ENCODE measurements at regions not wholly inside any gene's neighbourhood (a gene's known extent, or its start where the extent isn't known, plus 50 kb on each side); places are given as distances from the start of the nearest gene placed in this dataset.

DNA sequence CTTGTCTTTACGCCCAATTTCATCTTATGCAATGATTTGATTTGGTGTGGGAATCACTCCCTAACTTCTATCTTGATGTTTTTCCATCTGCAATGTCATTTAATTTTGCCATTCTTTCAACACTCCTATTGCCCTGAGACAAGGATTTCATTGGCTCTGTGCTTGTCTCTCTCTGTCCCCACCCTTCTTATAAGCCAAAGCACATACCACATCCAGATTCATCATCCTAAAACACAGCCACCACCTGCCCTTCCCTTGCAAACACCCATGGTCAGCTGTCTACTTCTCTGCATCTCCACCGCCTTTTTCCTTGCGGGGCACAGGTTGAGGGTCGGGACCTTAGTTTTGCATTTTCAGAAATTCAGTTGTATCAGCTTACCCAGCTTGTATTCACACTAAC lies 225.8 kb upstream of the SOX21 start:
- TF ChIP-seq EP300 (IDR thresholded peaks at IDR 0.05) (no peak), POLR2A (IDR thresholded peaks at IDR 0.05) (no peak), CTCF (IDR thresholded peaks at IDR 0.05) (no peak)
